Osteocyte (in vitro differentiated cells): ENCODE measurements at regions not wholly inside any gene's neighbourhood (a gene's known extent, or its start where the extent isn't known, plus 50 kb on each side); places are given as distances from the start of the nearest gene placed in this dataset.

Source experiments
- DNase-seq: peaks from one replicate; pipeline ENCODE4 v3.0.0; 2021; ENCODE audit warnings: mixed read lengths; ENCODE audit not compliant: unreplicated experiment; ENCODE audit errors: extremely low spot score
- H3K27ac Mint-ChIP-seq: one replicate; pipeline ENCODE4 v1.8.0; 2021; ENCODE audit warnings: mild to moderate bottlenecking, mixed read lengths; ENCODE audit not compliant: unreplicated experiment
- H3K27me3 Mint-ChIP-seq: one replicate; pipeline ENCODE4 v1.8.0; 2021; ENCODE audit warnings: mixed read lengths; ENCODE audit not compliant: unreplicated experiment
- H3K36me3 Mint-ChIP-seq: one replicate; pipeline ENCODE4 v1.8.0; 2021; ENCODE audit warnings: mixed read lengths; ENCODE audit not compliant: unreplicated experiment
- H3K4me1 Mint-ChIP-seq: one replicate; pipeline ENCODE4 v1.8.0; 2021; ENCODE audit warnings: mixed read lengths; ENCODE audit not compliant: unreplicated experiment
- H3K4me3 Mint-ChIP-seq: one replicate; pipeline ENCODE4 v1.8.0; 2021; ENCODE audit warnings: mild to moderate bottlenecking, moderate library complexity, mixed read lengths; ENCODE audit not compliant: unreplicated experiment
- H3K9me3 Mint-ChIP-seq: one replicate; pipeline ENCODE4 v1.8.0; 2021; ENCODE audit warnings: mixed read lengths; ENCODE audit not compliant: unreplicated experiment
- CTCF ChIP-seq: fragments of 200-600 bp; sonication (generic); IDR thresholded peaks from 2 replicates; pipeline ENCODE4 v1.5.0; 2021; ENCODE audit warnings: antibody characterized with exemption, mild to moderate bottlenecking, moderate library complexity

DNA sequence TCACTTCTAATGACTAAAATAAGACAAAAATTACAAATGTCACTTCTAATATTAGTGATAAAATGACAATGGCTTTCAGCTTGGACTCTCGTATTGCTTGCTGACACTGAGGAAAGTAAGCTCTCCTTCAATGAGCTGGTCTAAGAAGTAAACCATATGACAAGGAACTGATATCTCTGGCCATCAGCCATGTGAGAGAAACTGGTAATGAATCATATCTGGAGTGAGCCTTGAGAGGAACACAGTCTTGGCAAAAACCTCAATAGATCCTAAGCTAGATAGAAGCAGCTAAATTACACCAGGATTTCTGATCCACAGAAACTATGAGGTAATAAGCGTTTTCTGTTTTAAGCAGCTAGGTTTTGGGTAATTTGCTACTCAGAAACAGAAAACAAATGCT is 1575.1 kb downstream of the OTOL1 start:
- Mint-ChIP-seq H3K27ac (no peak overlapping the region), H3K36me3 (no peaks in the 10 kb centered on the region), H3K4me3 (no peak overlapping the region), H3K4me1 (no peaks in the 10 kb centered on the region), H3K9me3 (peaks cover 3% of the 10 kb centered on the region), H3K27me3 (no peaks in the 10 kb centered on the region)
- no peak for DNase-seq
- TF ChIP-seq CTCF = no peak
